ENCODE measurements at regions not wholly inside any gene's neighbourhood (a gene's known extent, or its start where the extent isn't known, plus 50 kb on each side); places are given as distances from the start of the nearest gene placed in this dataset.

DNA sequence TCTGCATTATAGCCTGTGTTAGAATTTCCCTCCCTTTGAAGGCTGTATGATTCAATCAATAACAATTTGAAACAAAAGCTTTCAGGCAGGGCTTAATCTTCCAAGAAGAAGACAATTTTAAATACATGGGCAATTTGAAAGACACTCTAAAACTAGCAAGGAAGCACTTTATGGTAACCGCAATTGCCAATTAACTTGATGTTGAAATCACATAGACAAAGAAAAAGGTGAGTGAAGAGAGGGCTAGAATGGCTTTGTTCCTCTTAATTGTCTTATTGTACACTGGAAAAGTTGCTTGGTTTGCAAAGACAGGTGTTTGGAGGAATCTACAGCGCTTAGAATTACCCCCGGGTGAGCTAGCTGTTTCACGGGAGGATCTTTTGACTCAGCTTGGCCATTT is 74.4 kb upstream of the PRKX start:
- TF ChIP-seq CBX5 (IDR thresholded peaks at IDR 0.05; ENCODE audit: low read depth) = no peak
- TF ChIP-seq CTCF (IDR thresholded peaks at IDR 0.05 in 2 of 3, conservative IDR thresholded peaks at IDR 0.05 in 1 of 3; ENCODE audit: control insufficient read depth in 2 of 3, extremely low read depth in 1 of 3, insufficient read depth in 1 of 3, low read depth in 3 of 3, low read length in 3 of 3) = no peak
- TF ChIP-seq NRF1 (conservative IDR thresholded peaks at IDR 0.05; ENCODE audit: low read depth, low read length) = no peak
- TF ChIP-seq TCF12 (IDR thresholded peaks at IDR 0.05; ENCODE audit: low read depth, low read length) = no peak
- TF ChIP-seq ETV6 (conservative IDR thresholded peaks at IDR 0.05 in 1 of 2, IDR thresholded peaks at IDR 0.05 in 1 of 2; ENCODE audit: borderline replicate concordance in 1 of 2, low read depth in 1 of 2) = no peak
- no peak for TF ChIP-seq SREBF1 (IDR thresholded peaks at IDR 0.05; ENCODE audit: low read length)
- TF ChIP-seq GABPA (IDR thresholded peaks at IDR 0.05; ENCODE audit: low read depth) = no peak
- no peak for TF ChIP-seq HDGF (IDR thresholded peaks at IDR 0.05)

Data from GM12878 (cell line).